Neural progenitor cell (in vitro differentiated cells): ENCODE measurements at regions not wholly inside any gene's neighbourhood (a gene's known extent, or its start where the extent isn't known, plus 50 kb on each side); places are given as distances from the start of the nearest gene placed in this dataset.

Experiments
- DNase-seq: peaks from one replicate; pipeline ENCODE4 v3.0.0-alpha.2; 2016; ENCODE audit warnings: low spot score
- H2AFZ ChIP-seq: fragments of 200-600 bp; sonication (generic); replicated peaks from 2 replicates; pipeline ENCODE4 v1.6.1; 2016; ENCODE audit warnings: antibody characterized with exemption
- H3F3A ChIP-seq: fragments of 200-600 bp; sonication (generic); 2 replicates; pipeline ENCODE4 v1.6.1; 2016; ENCODE audit warnings: antibody characterized with exemption, low read depth
- H3K27ac ChIP-seq: fragments of 200-600 bp; sonication (generic); 2 replicates; pipeline ENCODE4 v1.5.1; 2016; ENCODE audit warnings: mild to moderate bottlenecking
- H3K27me3 ChIP-seq: fragments of 200-600 bp; sonication (generic); 2 replicates; pipeline ENCODE4 v1.6.1; 2016; ENCODE audit warnings: mild to moderate bottlenecking, moderate library complexity
- H3K36me3 ChIP-seq: fragments of 200-600 bp; sonication (generic); 2 replicates; pipeline ENCODE4 v1.5.1; 2016
- H3K4me1 ChIP-seq: fragments of 200-600 bp; sonication (generic); 2 replicates; pipeline ENCODE4 v1.6.1; 2016; ENCODE audit warnings: mixed run types
- H3K4me2 ChIP-seq: fragments of 200-600 bp; sonication (generic); 2 replicates; pipeline ENCODE4 v1.6.1; 2016
- H3K4me3 ChIP-seq: fragments of 200-600 bp; sonication (generic); 2 replicates; pipeline ENCODE4 v1.5.1; 2016
- H3K79me2 ChIP-seq: fragments of 200-600 bp; sonication (generic); 2 replicates; pipeline ENCODE4 v1.6.1; 2016; ENCODE audit warnings: low read depth
- H3K9ac ChIP-seq: fragments of 200-600 bp; sonication (generic); 2 replicates; pipeline ENCODE4 v1.6.1; 2016
- H3K9me3 ChIP-seq: fragments of 200-600 bp; sonication (generic); 2 replicates; pipeline ENCODE4 v1.5.1; 2016; ENCODE audit warnings: low read depth
- H4K20me1 ChIP-seq: fragments of 200-600 bp; sonication (generic); 2 replicates; pipeline ENCODE4 v1.6.1; 2016; ENCODE audit warnings: low read depth
- H3K27ac Mint-ChIP-seq: 3 replicates; pipeline ENCODE4 v1.8.0; 2021; ENCODE audit warnings: mixed read lengths
- H3K27me3 Mint-ChIP-seq: 2 replicates; pipeline ENCODE4 v1.8.0; 2022; ENCODE audit warnings: low read depth, mild to moderate bottlenecking, inconsistent platforms, moderate library complexity, mixed read lengths; ENCODE audit not compliant: insufficient read depth
- H3K36me3 Mint-ChIP-seq: 3 replicates; pipeline ENCODE4 v1.8.0; 2021; ENCODE audit warnings: mixed read lengths
- H3K4me1 Mint-ChIP-seq: 3 replicates; pipeline ENCODE4 v1.8.0; 2021; ENCODE audit warnings: mixed read lengths
- H3K4me3 Mint-ChIP-seq: 3 replicates; pipeline ENCODE4 v1.8.0; 2021; ENCODE audit warnings: mild to moderate bottlenecking, moderate library complexity, mixed read lengths
- H3K9me3 Mint-ChIP-seq: 3 replicates; pipeline ENCODE4 v1.8.0; 2020; ENCODE audit warnings: mixed read lengths
- CTCF ChIP-seq: fragments of 200-600 bp; sonication (generic); IDR thresholded peaks from 2 replicates; pipeline ENCODE4 v1.5.1; 2017; ENCODE audit warnings: antibody characterized with exemption, mild to moderate bottlenecking
- EZH2 ChIP-seq: fragments of 200-600 bp; sonication (generic); IDR thresholded peaks from 2 replicates; pipeline ENCODE4 v1.6.1; 2017; ENCODE audit warnings: antibody characterized with exemption, mild to moderate bottlenecking, moderate library complexity
- EZH2phosphoT487 ChIP-seq: fragments of 200-600 bp; sonication (generic); IDR thresholded peaks from 2 replicates; pipeline ENCODE4 v1.6.1; 2017; ENCODE audit warnings: antibody characterized with exemption

GRCh38 chr6:56378966-56379585 lies 131.7 kb upstream of the COL21A1 start:
- H3K4me3 Mint-ChIP-seq: no peak overlapping the region
- Histone ChIP-seq H4K20me1 (no peaks in the 10 kb centered on the region), H2AFZ (no peak overlapping the region), H3K27me3 (no peaks in the 10 kb centered on the region), H3K4me2 (no peak overlapping the region), H3K27ac (no peak overlapping the region), H3K9ac (no peak overlapping the region), H3K9me3 (no peaks in the 10 kb centered on the region), H3F3A (no peaks in the 10 kb centered on the region), H3K36me3 (no peaks in the 10 kb centered on the region), H3K79me2 (no peaks in the 10 kb centered on the region), H3K4me1 (no peaks in the 10 kb centered on the region), H3K4me3 (no peak overlapping the region)
- peaks cover 6% of the 10 kb centered on the region for H3K4me1 Mint-ChIP-seq
- no peak overlapping the region for H3K27ac Mint-ChIP-seq
- no peaks in the 10 kb centered on the region for H3K36me3 Mint-ChIP-seq
- TF ChIP-seq EZH2: no peak
- no peak for TF ChIP-seq CTCF
- no peak for TF ChIP-seq EZH2phosphoT487
- DNase-seq: no peak
- no peaks in the 10 kb centered on the region for H3K27me3 Mint-ChIP-seq
- H3K9me3 Mint-ChIP-seq: no peaks in the 10 kb centered on the region

- H3K27ac Mint-ChIP-seq: no peak overlapping the region
- Histone ChIP-seq H3K4me3 (no peak overlapping the region), H3K27ac (no peak overlapping the region), H4K20me1 (no peaks in the 10 kb centered on the region), H3K4me2 (no peak overlapping the region), H3K4me1 (no peaks in the 10 kb centered on the region), H3K79me2 (no peaks in the 10 kb centered on the region), H3F3A (no peaks in the 10 kb centered on the region), H3K36me3 (no peaks in the 10 kb centered on the region), H2AFZ (no peak overlapping the region), H3K9me3 (no peaks in the 10 kb centered on the region), H3K27me3 (no peaks in the 10 kb centered on the region), H3K9ac (no peak overlapping the region)
- H3K4me1 Mint-ChIP-seq: peaks cover 6% of the 10 kb centered on the region
- TF ChIP-seq EZH2 (no peak), EZH2phosphoT487 (no peak), CTCF (no peak)
- no peak overlapping the region for H3K4me3 Mint-ChIP-seq
- no peaks in the 10 kb centered on the region for H3K27me3 Mint-ChIP-seq
- no peaks in the 10 kb centered on the region for H3K9me3 Mint-ChIP-seq
- H3K36me3 Mint-ChIP-seq: no peaks in the 10 kb centered on the region
- no peak for DNase-seq
Observed at GRCh38 chr6:56378507-56378906, 131.1 kb upstream of the COL21A1 start.

GRCh38 chr6:56377295-56377694 lies 129.9 kb upstream of the COL21A1 start:
- no peaks in the 10 kb centered on the region for H3K36me3 Mint-ChIP-seq
- H3K27ac Mint-ChIP-seq: no peak overlapping the region
- H3K4me3 Mint-ChIP-seq: no peak overlapping the region
- Histone ChIP-seq H3K9ac (no peak overlapping the region), H3K9me3 (no peaks in the 10 kb centered on the region), H3K79me2 (no peaks in the 10 kb centered on the region), H2AFZ (no peak overlapping the region), H3K4me2 (no peak overlapping the region), H3K27ac (no peak overlapping the region), H3K4me3 (no peak overlapping the region), H3K4me1 (no peaks in the 10 kb centered on the region), H3K27me3 (no peaks in the 10 kb centered on the region), H3F3A (no peaks in the 10 kb centered on the region), H4K20me1 (no peaks in the 10 kb centered on the region), H3K36me3 (no peaks in the 10 kb centered on the region)
- no peaks in the 10 kb centered on the region for H3K27me3 Mint-ChIP-seq
- peaks cover 6% of the 10 kb centered on the region for H3K4me1 Mint-ChIP-seq
- no peaks in the 10 kb centered on the region for H3K9me3 Mint-ChIP-seq
- DNase-seq: no peak
- TF ChIP-seq CTCF: no peak
- TF ChIP-seq EZH2phosphoT487: no peak
- TF ChIP-seq EZH2: no peak
